Stimulated activated CD8-positive, alpha-beta memory T cell treated with anti-CD3 and anti-CD28 coated beads, Interleukin-15, amount 100 ng/mL, for 48 hours (primary cell): ENCODE measurements at regions not wholly inside any gene's neighbourhood (a gene's known extent, or its start where the extent isn't known, plus 50 kb on each side); places are given as distances from the start of the nearest gene placed in this dataset.

Experiments used
- DNase-seq, 2 donors: peaks; one replicate each; pipeline ENCODE4 v3.0.0-alpha.2; 2020; ENCODE audit warnings: low read depth in 2 of 2

DNA sequence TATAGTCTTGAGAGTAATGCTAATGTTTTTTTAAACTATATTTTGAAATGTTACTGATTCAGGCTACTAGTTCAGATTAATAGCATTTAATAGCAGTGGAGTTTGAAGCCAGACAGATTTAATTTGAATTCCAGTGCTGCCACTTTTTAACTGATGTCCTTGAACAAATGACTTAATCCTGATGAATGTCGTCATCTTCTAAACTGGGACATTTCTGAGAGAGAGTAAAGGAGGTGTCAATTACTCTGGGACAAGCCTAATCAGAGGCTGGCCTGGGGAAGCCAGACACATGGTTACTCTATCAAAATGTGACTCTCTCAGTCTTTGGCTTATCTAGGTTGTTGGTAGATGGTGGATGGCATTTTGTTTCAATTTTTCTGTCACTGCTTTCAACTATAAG lies 246.7 kb downstream of the HS3ST3A1 start:
- no peak for DNase-seq

DNA sequence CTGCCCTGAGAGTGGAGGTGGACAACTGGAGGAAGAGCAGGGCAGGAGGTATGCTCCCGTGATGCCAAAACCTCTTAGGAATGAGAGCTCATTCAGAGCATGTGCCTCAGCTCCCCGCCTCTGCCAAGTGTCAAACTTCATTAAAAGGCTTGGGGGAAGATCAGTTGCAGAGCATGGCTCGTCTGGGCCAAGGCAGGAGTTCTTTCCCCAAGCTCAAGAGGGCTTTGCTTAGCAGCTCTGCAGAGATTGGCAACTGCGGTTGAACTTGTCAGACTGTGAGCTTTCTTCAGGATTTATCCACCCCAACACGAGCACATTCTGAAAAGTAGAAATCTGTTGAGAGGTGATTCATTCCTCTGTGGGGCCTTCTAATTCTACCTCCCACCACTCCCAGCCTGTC lies 248.1 kb downstream of the HS3ST3A1 start:
- no peak for DNase-seq

DNA sequence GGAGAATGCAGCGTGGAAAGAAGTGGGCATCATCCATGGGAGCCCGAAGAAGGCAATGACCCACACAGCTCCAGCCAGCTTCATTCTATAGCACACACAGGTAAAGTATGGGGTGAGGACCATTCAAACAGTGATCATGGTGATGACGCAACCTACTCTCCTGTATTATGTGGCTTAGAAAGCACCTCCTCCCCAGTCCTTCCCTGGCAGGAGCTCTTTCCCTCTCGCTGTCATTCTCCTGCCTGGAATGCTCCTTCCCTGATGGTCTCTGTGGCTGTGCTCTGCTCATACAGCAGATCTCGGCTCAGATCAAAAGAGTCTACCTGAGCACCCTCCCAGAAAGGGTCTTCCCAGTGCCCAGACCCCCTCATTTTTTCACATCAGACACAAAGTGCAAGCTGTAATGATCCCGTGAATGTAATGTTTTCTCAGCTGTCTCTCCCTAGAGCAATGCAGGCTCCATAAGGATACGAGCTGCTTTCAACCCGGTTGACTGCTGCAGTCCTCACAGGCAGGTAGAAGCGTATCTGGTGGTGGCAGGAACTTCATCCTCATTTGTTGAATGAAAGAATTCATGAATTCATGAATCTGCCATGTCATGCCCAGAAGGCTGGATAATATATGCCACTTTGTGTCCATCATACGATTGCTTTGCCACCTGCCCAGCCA lies 248.8 kb downstream of the HS3ST3A1 start:
- no peak for DNase-seq

DNA sequence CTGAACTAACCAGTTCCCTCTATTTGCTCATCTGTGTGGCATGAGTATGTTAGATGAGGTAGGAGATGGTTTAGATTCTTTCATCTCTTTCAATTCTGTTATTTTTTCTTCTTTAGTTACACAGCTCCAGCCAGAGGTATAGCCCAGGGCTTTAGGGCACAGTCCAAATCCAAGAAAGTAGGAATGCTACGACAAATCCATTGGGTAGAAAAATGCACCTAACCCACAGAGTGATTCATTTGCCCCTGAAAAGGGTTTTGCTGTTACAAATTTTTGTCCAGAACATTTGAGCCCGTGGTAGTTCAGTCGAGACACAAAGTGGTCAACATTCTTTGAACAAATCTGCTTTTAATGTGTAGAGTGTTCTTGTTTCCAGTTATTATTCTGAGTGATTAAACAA lies 250.7 kb downstream of the HS3ST3A1 start:
- no peak for DNase-seq

DNA sequence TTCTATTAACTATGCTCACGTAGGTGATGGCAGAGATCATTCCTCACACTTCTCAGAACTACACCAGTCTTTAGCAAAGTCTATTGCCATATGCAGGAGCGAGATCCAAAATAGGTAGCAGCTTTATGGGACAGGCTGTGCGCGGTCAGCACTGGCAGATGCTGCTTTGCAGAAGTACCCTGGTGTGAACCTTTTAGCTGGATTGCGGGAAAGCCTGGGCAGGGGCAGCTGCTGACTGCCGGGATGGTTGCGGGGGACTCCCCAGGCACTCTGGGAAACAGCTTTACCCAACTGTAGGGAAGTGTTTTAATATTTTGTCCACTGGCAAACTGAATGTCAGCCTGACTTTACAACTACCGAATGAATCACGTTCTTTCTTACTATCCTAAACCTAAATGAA lies 251.3 kb downstream of the HS3ST3A1 start:
- no peak for DNase-seq

DNA sequence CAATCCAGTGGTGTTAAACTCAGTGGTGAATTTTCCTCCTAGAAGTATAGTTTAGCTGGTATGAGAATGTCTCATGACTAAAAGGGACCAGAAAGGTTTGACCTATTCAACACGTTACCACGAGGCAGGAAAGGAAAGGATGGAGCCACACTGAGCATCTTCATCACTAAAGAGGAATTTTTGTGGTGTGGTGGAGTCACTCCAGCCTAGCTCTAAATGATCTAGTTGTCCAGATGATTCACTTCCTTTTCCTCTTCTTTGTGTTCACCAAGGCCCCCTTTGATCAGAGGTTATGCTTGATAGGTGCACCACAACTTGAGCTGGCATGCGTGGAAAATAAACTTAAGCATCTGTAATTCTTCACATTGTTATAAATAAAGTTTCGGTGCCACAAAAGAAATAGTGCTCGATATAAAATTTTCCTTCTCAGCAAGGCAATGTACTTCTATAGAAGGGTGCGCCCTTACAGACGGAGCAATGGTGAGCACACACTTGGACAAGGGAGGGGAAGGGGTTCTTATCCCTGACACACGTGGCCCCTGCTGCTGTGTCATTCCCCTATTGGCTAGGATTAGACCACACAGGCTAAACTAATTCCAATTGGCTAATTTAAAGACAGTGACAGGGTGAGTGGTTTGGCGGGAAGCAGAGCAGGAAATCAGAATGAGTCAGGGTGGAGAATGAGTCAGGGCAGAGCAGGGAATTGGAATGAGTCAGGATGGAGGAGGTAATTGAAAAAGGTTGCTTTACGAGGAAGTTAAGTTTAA lies 254.6 kb downstream of the HS3ST3A1 start:
- no peak for DNase-seq

DNA sequence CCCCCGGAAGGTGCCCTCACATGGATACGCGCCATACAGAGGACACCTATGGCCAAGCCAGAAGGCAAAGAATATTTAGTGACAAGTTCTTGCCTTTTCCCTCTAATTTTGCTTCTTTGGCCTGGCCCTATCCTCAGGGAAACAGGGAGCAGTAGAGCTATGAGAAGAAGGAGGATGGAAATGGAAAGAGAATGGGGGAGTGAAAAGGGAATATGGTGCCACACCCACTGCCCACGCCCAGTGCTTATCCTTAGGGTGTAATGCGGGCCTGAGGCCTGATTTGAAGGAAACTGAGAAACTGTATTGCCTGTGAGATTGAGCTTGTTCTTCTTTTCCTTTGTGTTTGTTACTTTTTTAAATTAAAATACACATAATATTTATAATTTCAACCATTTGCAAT lies 255.1 kb downstream of the HS3ST3A1 start:
- DNase-seq, result no peak

DNA sequence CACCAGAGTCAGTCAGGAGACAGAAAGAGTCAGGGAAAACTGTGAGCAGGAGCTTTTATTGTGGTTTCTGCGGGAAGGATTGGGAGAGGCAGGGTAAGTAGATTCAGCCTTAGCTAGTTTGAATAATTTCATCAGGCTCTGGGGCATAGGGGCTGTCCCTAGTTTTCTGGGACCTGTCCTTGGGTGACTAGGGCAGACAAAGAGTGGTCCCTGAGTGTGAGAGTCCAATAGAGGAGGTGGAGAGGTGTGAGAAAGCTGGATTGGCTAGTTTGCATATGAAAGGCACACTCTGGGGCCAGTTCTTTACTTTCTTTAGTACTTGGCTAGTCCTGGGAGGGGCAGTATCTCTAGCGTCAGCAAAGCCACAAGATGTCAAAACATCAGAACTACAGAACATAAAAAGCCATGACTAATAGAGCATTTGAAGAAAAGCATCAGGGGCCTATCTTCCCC lies 255.6 kb downstream of the HS3ST3A1 start:
- DNase-seq, result no peak

DNA sequence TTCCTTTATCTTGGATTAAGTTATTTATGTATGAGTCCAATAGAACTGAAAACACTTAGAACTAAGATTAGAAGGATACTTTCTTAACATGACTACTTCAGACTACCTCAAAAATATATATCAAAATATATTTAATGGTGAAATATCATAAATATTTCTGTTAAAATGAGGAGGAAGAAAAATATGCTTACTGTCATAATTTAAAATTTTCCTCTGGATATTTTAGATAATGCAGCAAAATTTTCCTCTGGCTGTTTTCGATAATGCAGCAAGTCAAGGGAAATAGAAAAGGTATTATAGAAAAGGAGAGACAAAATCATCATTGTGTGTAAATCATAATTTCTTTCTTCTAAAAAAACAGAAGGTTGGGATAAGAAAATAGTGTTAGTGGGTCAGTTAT lies 263.3 kb downstream of the HS3ST3A1 start:
- DNase-seq, result no peak

DNA sequence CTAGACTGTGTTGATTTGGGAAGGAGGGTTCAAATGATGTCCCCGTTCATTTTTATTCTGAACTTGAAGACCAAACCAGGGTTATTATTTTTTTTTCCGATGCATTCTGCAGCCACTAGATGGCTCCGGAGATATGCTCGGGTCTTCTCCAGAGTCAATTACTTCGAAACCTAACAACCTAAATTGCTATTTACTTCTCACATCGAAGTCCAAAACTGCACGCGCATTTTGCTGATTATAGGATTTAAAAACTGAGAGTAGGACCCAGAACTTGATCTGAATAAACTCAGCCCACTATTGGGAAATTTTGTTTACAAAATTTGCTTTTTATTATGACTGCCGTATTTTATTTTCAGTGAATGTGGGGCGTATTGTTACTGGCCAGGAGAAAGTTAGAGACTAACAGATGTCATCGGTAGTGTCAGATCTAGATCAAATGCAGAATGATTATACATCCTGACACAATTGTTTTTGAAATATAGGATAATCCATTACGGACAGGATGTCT lies 263.8 kb downstream of the HS3ST3A1 start:
- no peak for DNase-seq

DNA sequence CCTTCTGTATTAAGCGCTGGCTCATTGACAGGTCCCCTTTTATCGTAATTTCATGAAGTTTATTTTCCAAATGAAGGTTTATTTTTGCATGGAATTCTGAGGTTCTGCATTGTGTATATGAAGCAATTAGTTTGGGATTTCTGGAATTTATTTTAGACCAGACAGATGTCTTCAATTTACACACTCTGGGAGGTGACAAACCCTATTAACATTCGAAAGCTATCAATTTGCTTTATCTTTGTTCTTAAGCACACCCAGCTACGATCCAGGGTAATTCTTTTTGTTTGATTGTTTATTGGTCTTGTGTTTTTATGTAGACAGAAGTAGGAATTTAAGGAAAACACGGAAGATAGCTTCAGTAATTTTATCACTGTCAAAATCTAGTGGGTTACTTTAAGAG lies 264.6 kb downstream of the HS3ST3A1 start:
- DNase-seq, result no peak

DNA sequence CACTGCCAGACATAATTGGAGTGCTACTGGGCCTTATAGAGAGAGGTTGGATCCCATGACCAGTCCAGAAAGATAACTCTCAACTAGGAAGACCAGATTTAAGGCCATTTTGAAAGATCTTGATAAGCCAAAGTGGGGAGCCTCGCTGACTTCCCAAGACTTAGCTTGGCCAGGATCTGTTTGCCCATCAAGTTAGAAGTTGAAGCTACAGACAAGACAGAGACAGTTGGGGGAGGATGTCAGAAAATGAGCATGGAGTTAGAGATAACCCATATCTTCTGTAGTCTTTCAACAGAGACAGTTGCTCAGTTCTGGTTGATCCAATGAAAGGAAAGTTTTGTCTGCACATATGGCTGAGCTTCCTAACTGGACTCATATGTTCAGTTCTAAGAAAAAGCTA lies 267.4 kb downstream of the HS3ST3A1 start:
- DNase-seq, result no peak

DNA sequence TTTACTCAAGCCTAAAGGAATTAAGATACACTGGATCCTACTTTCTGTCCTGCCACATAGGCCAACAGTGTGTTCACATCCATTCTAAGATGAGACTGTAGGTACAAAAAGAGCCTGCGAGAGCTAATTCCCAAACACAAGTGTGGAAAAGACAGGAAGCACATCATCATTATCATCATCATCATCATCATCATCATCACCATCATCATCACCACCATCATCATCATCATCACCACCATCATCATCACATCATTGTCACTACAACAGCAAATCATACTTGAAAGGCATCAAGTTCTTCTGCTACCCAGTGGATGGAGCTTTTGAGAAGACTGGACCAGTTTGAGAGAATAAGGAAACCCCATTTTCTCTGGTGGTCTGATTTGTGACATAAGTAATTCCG lies 268.1 kb downstream of the HS3ST3A1 start:
- no peak for DNase-seq

DNA sequence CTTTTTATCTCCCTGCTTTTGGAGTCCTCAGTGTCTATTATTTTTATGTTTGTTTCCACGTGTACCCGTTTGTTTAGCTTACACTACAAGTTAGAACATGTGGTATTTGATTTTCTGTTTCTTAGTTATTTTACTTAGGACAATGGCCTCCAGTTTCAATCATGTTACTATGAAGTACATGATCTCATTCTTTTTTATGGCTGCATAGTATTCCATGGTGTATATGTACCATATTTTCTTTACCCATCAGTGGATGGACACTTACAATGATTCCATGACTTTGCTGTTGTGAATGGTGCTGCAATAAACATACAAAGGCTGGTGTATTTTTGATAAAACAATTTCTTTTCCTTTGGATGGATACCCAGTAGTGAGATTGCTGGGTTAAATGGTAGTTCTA lies 269.5 kb downstream of the HS3ST3A1 start:
- DNase-seq, result no peak

DNA sequence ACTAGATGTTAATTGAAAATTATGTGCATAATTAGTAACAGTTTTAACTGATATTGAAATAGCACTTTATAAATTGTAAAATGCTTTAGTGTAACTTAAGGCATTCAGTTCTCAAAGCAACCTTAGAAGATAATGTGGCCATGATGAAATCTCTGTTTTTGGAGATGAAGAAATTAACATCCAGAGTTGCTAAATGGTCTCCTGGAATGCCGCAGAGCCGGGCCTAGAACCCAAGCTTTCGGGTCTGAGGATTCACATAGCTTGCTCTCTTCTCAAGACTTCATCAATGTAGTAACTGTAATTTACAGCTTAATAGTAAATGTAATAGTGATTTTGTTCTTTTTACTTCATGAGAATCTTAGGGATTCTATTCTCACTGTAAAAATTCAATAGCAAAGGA lies 272.3 kb downstream of the HS3ST3A1 start:
- DNase-seq, result no peak

DNA sequence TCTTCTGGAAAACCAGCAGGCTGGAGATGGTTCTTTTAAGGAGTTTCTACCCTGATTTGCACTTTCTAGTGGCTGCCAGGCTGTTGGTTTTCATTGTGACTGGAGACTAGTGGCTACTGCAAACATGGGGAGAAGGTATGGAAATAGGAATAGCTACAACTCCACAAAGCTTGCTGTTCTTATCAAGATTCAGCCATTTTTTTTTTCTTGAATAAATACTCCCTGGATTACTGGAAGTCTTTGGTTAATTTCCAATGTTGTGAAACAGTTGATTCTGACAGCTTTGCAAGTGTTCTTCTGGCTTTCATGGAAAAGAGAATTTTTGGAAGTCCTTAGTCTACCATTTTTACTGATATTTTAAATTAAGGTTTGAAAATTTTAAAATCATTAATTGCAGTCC lies 277.7 kb downstream of the HS3ST3A1 start:
- no peak for DNase-seq

DNA sequence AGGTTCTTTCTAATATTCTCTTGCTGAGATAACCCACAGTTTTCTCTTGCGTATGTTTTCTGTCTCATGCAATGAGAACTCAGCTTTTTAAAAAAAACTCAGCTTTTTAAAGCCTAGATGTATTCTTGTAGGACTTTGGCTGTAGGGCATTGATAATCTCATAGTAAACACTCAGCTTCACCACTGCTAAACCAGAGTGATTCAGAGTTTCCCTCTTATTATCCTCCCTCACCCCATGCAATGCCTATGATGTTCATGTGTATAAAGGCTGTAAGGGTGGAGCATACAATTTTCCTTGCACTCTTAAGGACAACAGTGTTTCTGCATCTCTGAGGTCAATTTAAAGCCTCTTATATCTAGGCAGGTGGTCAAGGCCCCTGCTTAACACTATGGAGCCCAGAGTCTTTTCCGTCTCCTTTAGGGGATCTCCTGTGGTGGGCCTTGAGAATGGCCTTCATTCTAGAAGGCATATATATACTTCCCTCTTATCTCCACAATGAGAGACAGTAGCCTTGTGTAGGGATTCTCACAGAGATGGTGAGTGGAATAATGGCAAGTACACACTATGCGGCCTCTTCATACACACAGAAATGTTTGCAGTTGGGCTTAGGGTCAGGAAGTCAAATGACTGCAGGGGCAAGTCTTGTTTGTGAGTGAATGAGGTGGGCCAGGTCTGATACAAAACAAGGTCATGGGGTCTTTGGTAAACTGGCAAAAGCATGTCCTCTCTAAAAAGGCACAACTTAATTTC lies 279.6 kb downstream of the HS3ST3A1 start:
- DNase-seq, result no peak

DNA sequence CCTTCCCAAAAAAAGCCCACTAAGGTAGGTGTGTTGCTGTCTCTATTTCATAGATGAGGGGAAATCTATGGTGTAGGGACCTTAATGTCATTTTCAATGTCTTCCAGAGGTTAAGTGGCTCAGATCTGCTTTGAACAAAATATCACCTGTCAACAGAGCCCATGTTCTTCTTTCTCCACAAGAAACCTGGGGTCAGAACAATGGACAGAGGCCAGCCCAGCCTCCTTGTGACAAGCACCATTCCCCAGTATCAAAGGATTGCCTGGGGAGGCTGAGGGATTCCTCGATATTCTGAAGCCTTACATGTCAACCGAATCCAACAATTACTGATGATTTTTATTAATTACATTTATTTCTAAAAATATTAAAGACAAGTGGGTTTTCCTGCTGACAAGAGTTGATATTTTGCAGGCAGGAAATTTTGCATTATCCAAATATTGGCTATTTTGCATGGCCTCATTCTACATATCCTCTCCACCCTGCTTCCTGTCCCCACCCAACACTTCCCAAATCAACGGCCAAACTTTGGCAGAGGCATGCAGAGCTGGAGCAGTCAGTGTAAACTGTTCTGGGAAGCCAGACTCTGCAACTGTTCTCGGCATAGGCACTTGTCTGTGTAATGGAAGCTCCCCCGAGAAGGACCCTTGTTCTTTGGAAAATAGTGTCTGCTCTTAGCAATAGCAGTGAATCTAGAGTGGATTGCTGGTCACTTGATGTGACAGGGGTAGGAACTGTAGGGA lies 281.5 kb downstream of the HS3ST3A1 start:
- DNase-seq, result no peak

DNA sequence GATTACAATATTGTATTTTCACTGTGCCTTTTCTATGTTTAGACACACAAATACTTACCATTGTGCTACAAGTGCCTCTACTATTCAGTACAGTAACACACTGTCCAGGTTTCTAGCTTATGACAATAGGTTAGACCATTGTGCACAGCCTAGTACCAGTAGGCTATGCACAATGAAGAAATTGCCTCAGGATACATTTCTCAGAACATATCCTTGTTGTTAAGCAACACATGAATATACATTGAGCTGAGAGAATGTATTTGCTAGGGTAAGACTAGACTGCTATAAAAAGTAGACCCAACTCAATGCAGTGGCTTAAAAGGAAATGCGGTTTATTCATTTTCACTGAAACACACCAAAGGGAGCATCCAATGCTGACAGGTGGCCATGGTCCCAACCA lies 285.1 kb downstream of the HS3ST3A1 start:
- DNase-seq, result no peak

DNA sequence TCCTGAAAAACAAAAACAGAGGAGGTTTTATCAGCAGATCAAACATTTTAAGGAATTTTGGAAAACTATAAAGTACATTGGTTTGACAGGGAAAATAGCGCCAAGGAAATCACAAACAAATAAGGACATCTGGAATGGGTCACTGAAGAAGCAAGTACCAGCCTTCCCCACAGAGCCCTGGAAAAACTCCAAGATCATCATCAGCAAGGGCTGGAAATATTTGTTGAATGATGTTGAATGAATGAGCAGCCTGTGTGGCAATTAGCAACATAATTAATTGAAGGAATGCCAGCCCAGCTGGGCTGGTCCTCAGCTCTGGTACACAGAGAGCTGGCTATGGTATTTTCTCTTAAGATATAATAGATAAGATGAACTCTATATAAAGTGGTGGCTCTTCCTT lies 290.4 kb downstream of the HS3ST3A1 start:
- DNase-seq, result no peak

DNA sequence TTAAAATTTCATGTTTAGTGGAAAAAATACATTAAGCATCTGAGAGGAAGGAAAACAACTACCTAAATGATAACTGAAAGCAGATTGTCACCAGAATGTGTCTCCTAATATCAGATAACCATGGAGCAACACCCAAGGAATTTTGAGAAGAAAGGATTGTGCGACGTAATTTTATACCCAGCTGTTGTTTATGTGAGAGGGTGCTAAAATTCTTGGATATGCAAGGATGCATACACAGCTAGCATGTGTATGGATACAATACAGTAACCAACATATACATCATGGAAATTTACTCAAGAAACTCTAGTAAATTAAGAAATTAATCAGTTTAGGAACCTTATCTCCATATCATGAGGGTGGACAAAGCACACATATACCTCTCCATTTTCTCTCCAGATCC lies 290.9 kb downstream of the HS3ST3A1 start:
- no peak for DNase-seq
